Activated CD4-positive, alpha-beta T cell treated with anti-CD3 and anti-CD28 coated beads, Interleukin-2, amount 50 U/mL, for 1 hour (primary cell): ENCODE measurements at regions not wholly inside any gene's neighbourhood (a gene's known extent, or its start where the extent isn't known, plus 50 kb on each side); places are given as distances from the start of the nearest gene placed in this dataset.
"Not testable (repeated sequence)": the region's sequence is repeated elsewhere in the genome, so short reads cannot be mapped to it uniquely, and the experiment has no call there.

Experiments
- DNase-seq: peaks from one replicate; pipeline ENCODE4 v3.0.0-alpha.2; 2020

DNA sequence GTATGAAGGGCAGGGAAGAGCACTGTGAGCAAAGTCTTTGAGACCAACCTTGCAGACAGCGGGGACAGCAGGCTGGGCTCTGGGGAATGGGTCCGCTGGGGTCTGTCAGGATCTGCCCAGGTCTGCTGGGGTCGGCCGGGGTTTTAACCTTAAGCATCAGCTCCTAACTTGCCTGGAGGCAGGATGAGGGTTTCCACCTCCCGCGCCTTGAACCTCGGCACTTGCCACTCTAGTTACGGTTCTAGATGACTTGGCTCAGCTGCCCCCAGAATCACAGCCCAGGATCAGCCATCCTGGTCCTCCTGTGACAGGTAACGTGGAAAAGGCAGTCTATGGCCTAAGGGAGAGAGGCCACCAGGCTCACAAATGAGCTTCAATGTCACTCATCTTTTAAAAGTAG lies 50.4 kb upstream of the CACUL1 start:
- no peak for DNase-seq

DNA sequence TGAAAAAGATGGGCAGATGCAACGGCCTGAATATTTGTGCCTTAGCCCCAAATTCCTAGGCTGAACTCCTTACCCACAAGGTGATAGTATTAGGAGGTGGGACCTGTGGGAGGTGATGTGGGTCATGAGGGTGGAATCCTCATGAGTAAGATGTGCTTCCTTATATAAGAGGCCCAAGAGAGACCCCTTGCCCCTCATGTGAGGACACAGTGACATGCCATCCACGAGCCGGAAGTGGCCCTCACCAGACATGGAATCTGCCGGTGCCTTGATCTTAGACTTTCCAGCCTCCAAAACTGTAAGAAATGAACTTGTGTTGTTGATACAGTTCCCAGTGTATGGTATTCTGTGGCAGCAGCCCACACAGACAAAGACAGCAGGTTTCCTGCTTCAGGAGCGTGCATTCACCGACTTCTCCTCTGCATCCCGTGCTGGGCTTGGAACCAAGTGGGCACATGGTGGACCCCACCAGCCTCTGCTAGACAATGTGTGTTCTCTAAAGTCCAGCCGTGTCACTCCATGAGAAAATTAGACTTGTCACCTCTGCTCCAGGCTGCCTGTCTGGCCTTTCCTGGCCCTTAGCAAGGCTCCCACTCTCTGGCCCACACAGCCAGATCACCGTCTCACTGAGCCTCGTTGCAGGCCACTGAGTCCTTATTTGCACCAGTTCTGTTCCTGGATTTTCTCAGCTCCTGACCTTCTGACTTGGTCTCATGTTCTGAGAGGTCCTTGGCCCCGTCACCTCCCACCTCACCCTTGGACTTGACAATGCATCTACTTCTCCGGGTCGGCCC lies 52.9 kb upstream of the CACUL1 start:
- no peak for DNase-seq

DNA sequence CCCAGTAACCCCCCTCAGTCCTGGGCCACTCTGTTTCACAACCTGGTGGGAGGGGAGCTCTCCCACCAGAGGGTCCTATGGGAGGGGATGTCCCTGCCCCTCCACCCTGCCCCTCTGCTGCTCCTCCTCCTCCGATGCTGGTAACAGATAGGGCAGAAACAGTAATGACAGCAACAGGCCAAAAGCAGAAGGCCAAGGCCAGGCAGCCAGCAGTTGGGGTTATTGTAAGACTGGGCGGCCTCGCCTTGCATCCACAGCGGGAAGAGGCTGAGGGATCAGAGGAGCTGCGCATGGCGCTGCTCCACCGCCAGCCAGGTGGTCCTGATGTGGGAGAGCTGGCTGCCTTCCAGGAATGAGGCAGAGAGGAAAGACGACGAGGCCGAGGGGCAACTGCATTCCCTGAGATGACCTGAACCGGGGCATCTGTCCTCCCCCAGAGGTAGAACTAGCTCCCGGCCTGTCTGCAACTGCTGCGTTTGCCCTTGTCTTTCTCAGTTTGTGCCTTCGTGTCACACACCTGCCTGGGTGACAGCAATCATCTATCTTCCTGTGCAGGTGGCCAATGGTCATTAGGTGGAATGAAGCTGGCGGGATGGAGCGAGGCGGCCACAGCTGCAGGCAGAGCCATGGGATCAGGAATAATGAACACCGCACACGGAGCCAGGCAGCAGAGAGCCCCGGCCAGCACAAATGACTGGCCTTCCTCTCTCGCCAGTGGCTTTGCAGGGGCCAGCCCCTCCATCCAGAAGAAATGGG lies 54.0 kb upstream of the CACUL1 start:
- no peak for DNase-seq

GRCh38 chr10:118809357-118810220 lies 54.8 kb upstream of the CACUL1 start:
- no peak for DNase-seq

GRCh38 chr10:118810796-118811505 lies 56.2 kb upstream of the CACUL1 start:
- no peak for DNase-seq

DNA sequence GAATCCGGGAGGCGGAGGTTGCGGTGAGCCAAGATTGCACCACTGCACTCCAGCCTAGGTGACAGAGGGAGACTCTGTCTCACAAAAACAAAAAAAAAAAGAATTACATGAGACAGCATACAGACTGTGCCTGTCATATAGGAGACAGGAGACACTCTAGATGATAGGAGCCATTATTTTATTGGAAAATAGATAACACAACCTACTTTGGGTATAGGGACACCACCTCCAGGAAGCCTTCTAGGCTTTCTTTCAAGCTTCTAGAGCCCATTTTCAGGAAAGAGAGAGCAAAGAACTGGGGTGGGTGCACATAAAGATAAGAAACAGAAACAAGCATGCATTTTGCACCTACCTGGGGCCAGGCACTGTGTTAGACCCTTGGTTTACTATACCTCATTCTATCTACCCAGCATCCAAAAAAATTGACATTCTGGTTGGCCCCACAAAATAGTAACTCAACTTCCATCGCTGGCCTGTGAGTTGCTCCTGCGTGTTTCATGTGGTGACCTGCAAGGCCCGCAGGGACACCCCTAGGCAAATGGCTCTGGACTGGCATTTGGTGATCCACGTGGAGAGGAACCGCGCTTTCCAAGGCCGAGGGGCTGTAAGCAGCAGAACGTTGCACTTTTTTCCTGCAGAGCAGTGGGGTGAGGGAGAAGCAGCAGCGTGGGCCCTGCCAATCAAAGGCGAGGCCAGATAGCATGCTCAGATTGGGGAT lies 57.1 kb upstream of the CACUL1 start:
- DNase-seq = no peak

DNA sequence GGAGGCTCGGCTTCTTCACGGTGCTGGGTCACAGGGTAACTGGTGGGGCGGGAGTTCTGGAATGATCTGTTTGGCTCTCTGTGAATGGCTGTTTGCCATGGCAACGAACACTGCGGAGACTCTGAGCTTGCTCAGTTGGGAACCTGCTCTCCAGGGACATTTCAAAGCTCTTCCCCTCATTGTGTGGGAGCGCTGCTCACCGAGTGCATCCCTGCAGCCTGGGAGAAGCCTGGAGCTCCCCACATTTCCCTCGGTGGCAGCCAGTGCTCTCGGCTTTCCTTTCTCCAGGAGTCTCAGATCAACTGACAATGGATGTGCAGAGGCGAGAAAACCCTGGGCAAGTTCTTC lies 57.6 kb upstream of the CACUL1 start:
- DNase-seq = no peak

GRCh38 chr10:118813001-118813400 lies 58.2 kb upstream of the CACUL1 start:
- DNase-seq = not testable (repeated sequence)

DNA sequence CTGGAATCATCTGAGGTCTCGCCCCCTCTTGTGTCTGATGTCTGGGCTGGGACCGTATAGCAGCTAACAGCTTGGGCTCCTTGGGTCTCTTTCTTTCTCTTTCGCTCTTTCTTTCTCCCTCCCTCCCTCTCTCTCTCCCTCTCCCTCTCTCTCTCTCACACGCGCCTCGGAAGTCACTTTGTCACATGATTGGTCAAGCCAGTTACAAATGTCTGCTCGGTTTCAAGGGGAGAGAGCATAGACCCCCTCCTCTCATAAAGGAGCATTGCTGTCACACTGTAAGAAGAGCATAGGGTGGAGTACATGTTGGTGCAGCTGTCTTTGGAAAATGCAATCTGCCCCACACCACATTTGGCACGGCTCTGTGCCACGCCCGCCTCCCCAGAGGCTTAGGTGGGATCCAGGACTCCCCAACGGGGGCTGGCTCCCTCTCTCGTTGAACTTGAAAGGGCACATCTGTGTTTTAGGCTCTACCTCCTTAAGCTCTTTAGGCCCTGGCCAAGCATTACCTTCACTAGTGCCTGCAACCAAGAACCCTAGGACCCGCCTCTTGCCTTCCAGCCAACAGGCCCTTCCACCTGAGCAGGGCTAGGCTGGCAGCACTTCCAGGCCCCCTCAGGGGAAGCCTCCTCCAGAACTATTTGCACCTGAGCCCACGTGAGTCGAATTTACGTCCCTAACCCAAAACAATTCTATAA lies 61.9 kb upstream of the CACUL1 start:
- no peak for DNase-seq

DNA sequence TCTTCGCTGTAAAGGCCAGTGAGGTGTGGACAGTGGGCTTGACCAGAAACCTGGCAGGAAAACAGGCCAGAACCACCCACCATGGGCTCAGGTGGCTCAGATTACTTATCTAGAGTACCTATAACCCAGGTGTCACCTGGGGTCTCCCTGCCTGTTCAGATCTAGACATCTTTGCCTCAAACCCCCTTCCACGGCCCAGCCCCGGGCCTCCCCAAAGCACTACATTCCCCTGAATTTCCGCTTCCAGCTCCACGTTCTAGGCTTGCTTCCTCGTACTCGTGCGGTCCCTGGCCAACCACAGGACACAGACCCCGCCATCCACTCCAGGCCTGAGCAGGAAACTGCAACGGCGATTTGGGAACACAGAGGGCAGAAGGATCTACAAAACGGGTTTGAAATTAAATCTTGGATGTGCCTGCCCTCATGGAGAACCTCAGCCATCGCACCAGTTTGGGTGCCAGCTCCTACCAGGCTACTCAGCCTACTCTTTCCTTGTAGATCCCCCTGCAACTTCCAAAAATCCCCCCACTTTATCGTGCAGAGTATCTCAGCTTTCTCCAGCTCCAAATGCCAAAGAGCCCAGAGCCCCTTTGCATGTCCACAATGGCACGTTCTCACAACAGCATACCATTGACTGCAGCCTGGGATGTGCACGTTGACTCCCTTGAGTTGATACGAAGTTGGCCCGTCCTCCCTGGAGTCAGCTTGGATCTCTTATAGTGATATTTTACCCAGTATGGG lies 62.7 kb upstream of the CACUL1 start:
- no peak for DNase-seq

- DNase-seq = no peak
Measured at GRCh38 chr10:118818621-118819221, 64.0 kb upstream of the CACUL1 start.

- DNase-seq = no peak
Measured at GRCh38 chr10:118820326-118821116, 65.8 kb upstream of the CACUL1 start.

- DNase-seq = no peak
Measured at GRCh38 chr10:118823256-118823907, 68.6 kb upstream of the CACUL1 start.

GRCh38 chr10:118827053-118827452 lies 72.3 kb upstream of the CACUL1 start:
- no peak for DNase-seq

DNA sequence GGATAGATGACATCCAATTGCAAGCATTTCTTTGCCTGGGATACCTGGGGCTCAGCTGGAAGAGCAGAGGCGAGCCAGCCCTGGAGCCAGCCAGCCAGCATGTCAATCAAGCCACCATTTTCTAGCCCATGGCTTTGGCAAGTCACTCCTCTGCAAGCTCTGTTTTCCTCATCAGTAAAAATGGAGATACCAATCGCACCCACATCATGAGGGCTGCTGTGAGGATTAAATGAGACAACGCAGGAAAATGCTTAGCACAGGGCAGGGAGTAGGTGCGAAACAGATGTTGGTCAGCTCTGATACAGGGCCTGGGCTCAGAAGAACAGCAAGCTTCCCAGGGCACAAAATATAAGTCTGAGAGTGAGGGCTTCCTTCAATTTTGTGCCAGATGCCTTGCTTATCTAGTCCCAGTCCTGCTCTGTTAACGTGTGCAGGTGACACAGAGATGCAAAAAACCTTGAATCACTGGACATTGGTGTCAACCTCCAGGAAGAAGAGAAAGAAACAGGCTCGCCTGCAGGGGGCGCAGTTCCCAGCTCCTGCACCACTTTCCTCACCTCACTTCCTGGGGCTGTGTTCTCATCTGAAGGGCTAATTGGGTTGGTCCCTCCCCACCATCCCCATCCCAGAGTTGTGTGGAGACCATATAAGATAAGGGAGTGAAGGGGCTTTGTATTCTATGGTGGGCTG lies 72.8 kb upstream of the CACUL1 start:
- no peak for DNase-seq

GRCh38 chr10:118832241-118832651 lies 77.5 kb upstream of the CACUL1 start:
- no peak for DNase-seq

DNA sequence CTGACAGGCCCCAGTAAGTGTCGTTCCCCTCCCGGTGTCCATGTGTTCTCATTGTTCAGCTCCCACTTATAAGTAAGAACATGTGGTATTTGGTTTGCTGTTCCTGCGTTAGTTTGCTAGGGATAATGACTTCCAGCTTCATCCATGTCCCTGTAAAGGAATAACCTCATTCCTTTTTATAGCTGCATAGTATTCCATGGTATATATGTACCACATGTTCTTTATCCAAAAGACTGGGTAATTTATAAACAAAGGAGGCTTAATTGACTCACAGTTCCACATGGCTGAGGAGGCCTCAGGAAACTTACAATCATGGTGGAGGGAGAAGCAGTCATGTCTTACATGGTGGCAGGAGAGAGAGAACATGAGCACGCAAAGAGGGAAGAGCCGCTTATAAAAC lies 79.6 kb upstream of the CACUL1 start:
- not testable (repeated sequence) for DNase-seq

DNA sequence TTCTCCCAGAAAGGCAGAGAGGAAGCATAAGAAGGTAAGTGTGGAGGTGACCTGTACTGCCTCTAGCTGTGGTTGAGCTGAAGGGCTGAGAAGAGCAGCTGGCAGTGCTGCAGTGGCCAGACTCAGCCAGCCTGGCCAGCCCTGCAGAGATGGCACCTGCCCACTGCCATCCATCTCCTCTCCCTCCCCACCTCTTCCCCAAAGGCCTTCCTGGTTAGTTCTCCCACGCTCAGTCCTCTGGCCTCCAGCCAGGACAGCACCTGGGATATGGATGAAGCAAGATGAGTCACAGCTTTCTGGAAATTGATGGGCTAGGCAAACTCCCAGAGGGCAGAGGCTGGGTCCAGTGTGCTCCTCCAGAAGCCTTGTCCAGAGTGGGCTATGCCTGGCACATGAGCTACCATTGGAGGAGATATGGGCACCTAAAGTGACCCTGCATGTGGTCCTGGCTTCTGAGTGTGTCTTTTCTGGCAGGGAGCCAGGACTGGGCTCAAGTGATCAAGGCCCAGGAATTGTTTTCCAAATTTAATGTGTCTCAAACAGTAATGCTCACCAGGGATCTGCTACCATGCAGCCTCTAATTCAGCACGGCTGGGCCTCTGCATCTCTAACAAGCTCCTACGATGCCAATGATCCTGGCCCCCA lies 81.0 kb upstream of the CACUL1 start:
- DNase-seq = no peak
